Ishikawa (cell line): ENCODE measurements at regions not wholly inside any gene's neighbourhood (a gene's known extent, or its start where the extent isn't known, plus 50 kb on each side); places are given as distances from the start of the nearest gene placed in this dataset.

Source experiments
- CEBPB ChIP-seq: IDR thresholded peaks from 2 replicates; pipeline ENCODE4 v1.6.1; 2012
- CREB1 ChIP-seq: IDR thresholded peaks from 2 replicates; pipeline ENCODE4 v1.6.1; 2012; ENCODE audit warnings: low read depth
- EGR1 ChIP-seq: IDR thresholded peaks from 2 replicates; pipeline ENCODE4 v1.6.1; 2012
- EP300 ChIP-seq: IDR thresholded peaks from 2 replicates; pipeline ENCODE4 v1.6.1; 2012; ENCODE audit warnings: borderline replicate concordance
- FOXM1 ChIP-seq: IDR thresholded peaks from 2 replicates; pipeline ENCODE4 v1.6.1; 2012; ENCODE audit warnings: low read depth, borderline replicate concordance
- MAX ChIP-seq: IDR thresholded peaks from 2 replicates; pipeline ENCODE4 v1.6.1; 2012
- NFIC ChIP-seq: IDR thresholded peaks from 2 replicates; pipeline ENCODE4 v1.6.1; 2012
- RAD21 ChIP-seq: IDR thresholded peaks from 2 replicates; pipeline ENCODE4 v1.6.1; 2012; ENCODE audit warnings: low read depth
- REST ChIP-seq: IDR thresholded peaks from 2 replicates; pipeline ENCODE4 v1.6.1; 2012; ENCODE audit warnings: low read depth, mild to moderate bottlenecking
- TAF1 ChIP-seq: IDR thresholded peaks from 2 replicates; pipeline ENCODE4 v1.6.1; 2012; ENCODE audit warnings: low read depth, mild to moderate bottlenecking
- TCF12 ChIP-seq: IDR thresholded peaks from 2 replicates; pipeline ENCODE4 v1.6.1; 2012; ENCODE audit warnings: low read depth
- TEAD4 ChIP-seq: IDR thresholded peaks from 2 replicates; pipeline ENCODE4 v1.6.1; 2012
- USF1 ChIP-seq: IDR thresholded peaks from 2 replicates; pipeline ENCODE4 v1.6.1; 2012
- YY1 ChIP-seq: IDR thresholded peaks from 2 replicates; pipeline ENCODE4 v1.6.1; 2012; ENCODE audit warnings: low read depth
- ZBTB7A ChIP-seq: IDR thresholded peaks from 2 replicates; pipeline ENCODE4 v1.6.1; 2012; ENCODE audit warnings: low read depth

- TF ChIP-seq USF1: no peak
- TF ChIP-seq TEAD4: no peak
- TF ChIP-seq NFIC: no peak
- no peak for TF ChIP-seq TAF1
- TF ChIP-seq REST: no peak
- TF ChIP-seq MAX: no peak
- no peak for TF ChIP-seq EP300
- TF ChIP-seq TCF12: no peak
- no peak for TF ChIP-seq EGR1
- no peak for TF ChIP-seq FOXM1
- TF ChIP-seq YY1: no peak
- no peak for TF ChIP-seq CREB1
- no peak for TF ChIP-seq RAD21
- TF ChIP-seq ZBTB7A: no peak
- no peak for TF ChIP-seq CEBPB
These were observed 105.3 kb downstream of the FOXL1 start for GRCh38 chr16:86683441-86684194.

GRCh38 chr16:86685076-86685475, 106.7 kb downstream of the FOXL1 start:
- TF ChIP-seq TCF12 (no peak), MAX (no peak), REST (no peak), USF1 (no peak), NFIC (no peak), EP300 (no peak), TAF1 (no peak), EGR1 (no peak), FOXM1 (no peak), CREB1 (no peak), TEAD4 (no peak), YY1 (no peak), RAD21 (no peak), CEBPB (no peak), ZBTB7A (no peak)

- TF ChIP-seq ZBTB7A (no peak), EGR1 (no peak), CEBPB (no peak), REST (no peak), CREB1 (no peak), EP300 (no peak), TEAD4 (no peak), RAD21 (no peak), FOXM1 (no peak), MAX (no peak), NFIC (no peak), TAF1 (no peak), TCF12 (no peak)
These were observed 112.6 kb downstream of the FOXL1 start for GRCh38 chr16:86690970-86691369.

- TF ChIP-seq TAF1 (no peak), USF1 (no peak), CEBPB (no peak), CREB1 (no peak), ZBTB7A (no peak), TEAD4 (no peak), NFIC (no peak), FOXM1 (no peak), EP300 (no peak), TCF12 (no peak), RAD21 (no peak), EGR1 (no peak), MAX (no peak), YY1 (no peak), REST (no peak)
These were observed 114.1 kb downstream of the FOXL1 start for GRCh38 chr16:86692426-86692825.
